Mammary epithelial cell (primary cell): ENCODE measurements at regions not wholly inside any gene's neighbourhood (a gene's known extent, or its start where the extent isn't known, plus 50 kb on each side); places are given as distances from the start of the nearest gene placed in this dataset.

ENCODE experiments used
- EZH2 ChIP-seq: IDR thresholded peaks from 2 replicates; pipeline ENCODE4 v1.6.1; 2012; ENCODE audit warnings: low read length, inconsistent platforms, borderline replicate concordance
- TF ChIP-seq, protein P1 (sequence below), 2 donors: IDR thresholded peaks in 1 of 2; conservative IDR thresholded peaks in 1 of 2; 2 replicates each; pipeline ENCODE4 v1.5.1; 2011 to 2012; ENCODE audit warnings: inconsistent platforms in 2 of 2, low read length in 2 of 2, mild to moderate bottlenecking in 2 of 2, control low read depth in 1 of 2, low read depth in 1 of 2; ENCODE audit not compliant: insufficient read depth in 1 of 2; ENCODE audit errors: extremely low read depth in 1 of 2

GRCh38 chr17:411421-412120 lies 59.0 kb upstream of the RPH3AL start:
- TF ChIP-seq, protein P1, sequence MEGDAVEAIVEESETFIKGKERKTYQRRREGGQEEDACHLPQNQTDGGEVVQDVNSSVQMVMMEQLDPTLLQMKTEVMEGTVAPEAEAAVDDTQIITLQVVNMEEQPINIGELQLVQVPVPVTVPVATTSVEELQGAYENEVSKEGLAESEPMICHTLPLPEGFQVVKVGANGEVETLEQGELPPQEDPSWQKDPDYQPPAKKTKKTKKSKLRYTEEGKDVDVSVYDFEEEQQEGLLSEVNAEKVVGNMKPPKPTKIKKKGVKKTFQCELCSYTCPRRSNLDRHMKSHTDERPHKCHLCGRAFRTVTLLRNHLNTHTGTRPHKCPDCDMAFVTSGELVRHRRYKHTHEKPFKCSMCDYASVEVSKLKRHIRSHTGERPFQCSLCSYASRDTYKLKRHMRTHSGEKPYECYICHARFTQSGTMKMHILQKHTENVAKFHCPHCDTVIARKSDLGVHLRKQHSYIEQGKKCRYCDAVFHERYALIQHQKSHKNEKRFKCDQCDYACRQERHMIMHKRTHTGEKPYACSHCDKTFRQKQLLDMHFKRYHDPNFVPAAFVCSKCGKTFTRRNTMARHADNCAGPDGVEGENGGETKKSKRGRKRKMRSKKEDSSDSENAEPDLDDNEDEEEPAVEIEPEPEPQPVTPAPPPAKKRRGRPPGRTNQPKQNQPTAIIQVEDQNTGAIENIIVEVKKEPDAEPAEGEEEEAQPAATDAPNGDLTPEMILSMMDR (conservative IDR thresholded peaks at IDR 0.05 in 1 of 2, IDR thresholded peaks at IDR 0.05 in 1 of 2; ENCODE audit: extremely low read depth in 1 of 2, insufficient read depth in 1 of 2, low read depth in 1 of 2, low read length in 2 of 2): no peak
- no peak for TF ChIP-seq EZH2
